NCI-H146 (cell line): ENCODE measurements at regions not wholly inside any gene's neighbourhood (a gene's known extent, or its start where the extent isn't known, plus 50 kb on each side); places are given as distances from the start of the nearest gene placed in this dataset.

Experiments
- DNase-seq: peaks from one replicate; lab custom pipeline; 2025; lab: John Stamatoyannopoulos, UW

GRCh38 chr5:154107010-154107409 lies 68.2 kb downstream of the MFAP3 start:
- no peak for DNase-seq

- DNase-seq: no peak
These were observed 69.0 kb downstream of the MFAP3 start for GRCh38 chr5:154107756-154108155.

GRCh38 chr5:154109416-154110106 lies 70.8 kb downstream of the MFAP3 start:
- peak; percentile 15 for DNase-seq

- no peak for DNase-seq
These were observed 71.3 kb downstream of the MFAP3 start for GRCh38 chr5:154110107-154110453.

GRCh38 chr5:154110716-154111115 lies 71.9 kb downstream of the MFAP3 start:
- DNase-seq: no peak

- no peak for DNase-seq
These were observed 72.4 kb downstream of the MFAP3 start for GRCh38 chr5:154111214-154111613.

- DNase-seq: no peak
These were observed 73.5 kb downstream of the MFAP3 start for GRCh38 chr5:154112255-154112654.

GRCh38 chr5:154115291-154115690 lies 75.2 kb upstream of the GALNT10 start:
- DNase-seq: no peak

- peak; percentile 92 for DNase-seq
These were observed 73.5 kb upstream of the GALNT10 start for GRCh38 chr5:154117050-154117449.

- peak; percentile 25 for DNase-seq
These were observed 72.6 kb upstream of the GALNT10 start for GRCh38 chr5:154117930-154118329.

- DNase-seq: no peak
These were observed 72.1 kb upstream of the GALNT10 start for GRCh38 chr5:154118385-154118784.

GRCh38 chr5:154118893-154119336 lies 71.6 kb upstream of the GALNT10 start:
- no peak for DNase-seq

- DNase-seq: no peak
These were observed 61.5 kb upstream of the GALNT10 start for GRCh38 chr5:154129013-154129412.

GRCh38 chr5:154129921-154130320 lies 60.6 kb upstream of the GALNT10 start:
- no peak for DNase-seq

- no peak for DNase-seq
These were observed 58.7 kb upstream of the GALNT10 start for GRCh38 chr5:154131817-154132216.

GRCh38 chr5:154132718-154133307 lies 57.7 kb upstream of the GALNT10 start:
- DNase-seq: no peak

- no peak for DNase-seq
These were observed 56.9 kb upstream of the GALNT10 start for GRCh38 chr5:154133591-154133990.

GRCh38 chr5:154134499-154134898 lies 56.0 kb upstream of the GALNT10 start:
- no peak for DNase-seq

GRCh38 chr5:154135125-154135817 lies 55.3 kb upstream of the GALNT10 start:
- DNase-seq: no peak

- DNase-seq: no peak
These were observed 54.4 kb upstream of the GALNT10 start for GRCh38 chr5:154136141-154136540.

- no peak for DNase-seq
These were observed 51.8 kb upstream of the GALNT10 start for GRCh38 chr5:154138701-154139100.

GRCh38 chr5:154140381-154140780 lies 50.2 kb upstream of the GALNT10 start:
- DNase-seq: no peak
